ENCODE measurements at regions not wholly inside any gene's neighbourhood (a gene's known extent, or its start where the extent isn't known, plus 50 kb on each side); places are given as distances from the start of the nearest gene placed in this dataset.

DNA sequence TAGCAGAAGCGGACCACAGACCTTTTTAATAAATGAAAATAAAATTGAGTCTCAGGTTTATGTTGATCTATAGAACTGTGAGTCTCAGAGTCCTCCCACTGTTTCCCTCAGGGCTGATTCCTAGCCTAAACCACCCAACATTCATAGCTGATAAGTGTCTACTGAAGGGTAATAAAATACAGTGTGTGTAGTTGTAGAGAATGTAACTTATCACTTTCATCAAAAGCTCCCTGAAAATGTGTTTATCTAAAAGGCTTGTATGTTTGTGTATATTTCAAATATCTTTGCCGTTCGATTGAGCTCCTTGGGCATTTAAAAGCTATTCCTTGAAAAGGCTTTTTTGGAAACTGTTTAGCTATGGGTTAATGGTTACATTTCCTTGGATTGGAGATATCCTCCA is 740.3 kb upstream of the SOX9 start:
- no TSS peak for BruUV-seq (replicated peaks)
- intact Hi-C loops (cut with micrococcal nuclease): no loop called here
- Mint-ChIP-seq H3K27ac (ENCODE audit: low read depth, unreplicated experiment) (no peak overlapping the region), H3K4me3 (ENCODE audit: unreplicated experiment) (no peak overlapping the region), H3K27me3 (ENCODE audit: insufficient read depth, unreplicated experiment) (no peaks in the 10 kb centered on the region), H3K36me3 (ENCODE audit: insufficient read depth, unreplicated experiment) (no peaks in the 10 kb centered on the region), H3K4me1 (ENCODE audit: insufficient read depth, unreplicated experiment) (no peaks in the 10 kb centered on the region), H3K9me3 (ENCODE audit: unreplicated experiment) (no peaks in the 10 kb centered on the region)
- DNase-seq (ENCODE audit: unreplicated experiment): no peak
- ChIA-PET CTCF (interaction anchor here (0.6 to 0.7 kb wide), 3 partner anchors 141 to 898 kb away, joined by 3 to 4 read pairs (median 3); no protein-coding TSS in a partner anchor), POLR2A (interaction anchor here (1.5 kb wide), 1 partner anchor 10 kb away, joined by 4 read pairs; no protein-coding TSS in a partner anchor)
- TF ChIP-seq, protein P1, sequence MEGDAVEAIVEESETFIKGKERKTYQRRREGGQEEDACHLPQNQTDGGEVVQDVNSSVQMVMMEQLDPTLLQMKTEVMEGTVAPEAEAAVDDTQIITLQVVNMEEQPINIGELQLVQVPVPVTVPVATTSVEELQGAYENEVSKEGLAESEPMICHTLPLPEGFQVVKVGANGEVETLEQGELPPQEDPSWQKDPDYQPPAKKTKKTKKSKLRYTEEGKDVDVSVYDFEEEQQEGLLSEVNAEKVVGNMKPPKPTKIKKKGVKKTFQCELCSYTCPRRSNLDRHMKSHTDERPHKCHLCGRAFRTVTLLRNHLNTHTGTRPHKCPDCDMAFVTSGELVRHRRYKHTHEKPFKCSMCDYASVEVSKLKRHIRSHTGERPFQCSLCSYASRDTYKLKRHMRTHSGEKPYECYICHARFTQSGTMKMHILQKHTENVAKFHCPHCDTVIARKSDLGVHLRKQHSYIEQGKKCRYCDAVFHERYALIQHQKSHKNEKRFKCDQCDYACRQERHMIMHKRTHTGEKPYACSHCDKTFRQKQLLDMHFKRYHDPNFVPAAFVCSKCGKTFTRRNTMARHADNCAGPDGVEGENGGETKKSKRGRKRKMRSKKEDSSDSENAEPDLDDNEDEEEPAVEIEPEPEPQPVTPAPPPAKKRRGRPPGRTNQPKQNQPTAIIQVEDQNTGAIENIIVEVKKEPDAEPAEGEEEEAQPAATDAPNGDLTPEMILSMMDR (IDR thresholded peaks at IDR 0.05; ENCODE audit: unreplicated experiment): no peak

DNA sequence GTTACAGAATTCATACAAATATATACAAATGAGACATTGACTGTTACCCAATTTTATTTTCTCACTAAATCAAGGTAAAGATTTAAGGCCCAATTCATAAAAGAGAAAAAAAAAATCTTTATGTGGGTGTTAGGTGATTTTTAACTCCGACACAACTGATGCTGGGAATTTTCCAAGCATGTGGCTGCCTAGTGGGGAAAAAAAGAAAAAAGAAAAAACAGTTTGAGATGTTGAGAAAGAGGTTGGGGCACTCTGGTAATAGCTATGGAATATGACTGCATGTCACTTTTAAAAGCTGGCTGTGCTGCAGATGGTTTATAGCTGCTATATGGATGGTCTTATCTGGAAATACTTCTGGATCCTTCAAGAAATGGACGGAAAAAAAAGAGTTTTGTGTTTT is 739.9 kb upstream of the SOX9 start:
- BruUV-seq (replicated peaks): no TSS peak
- Mint-ChIP-seq H3K36me3 (ENCODE audit: insufficient read depth, unreplicated experiment) (no peaks in the 10 kb centered on the region), H3K4me3 (ENCODE audit: unreplicated experiment) (no peak overlapping the region), H3K27me3 (ENCODE audit: insufficient read depth, unreplicated experiment) (no peaks in the 10 kb centered on the region), H3K27ac (ENCODE audit: low read depth, unreplicated experiment) (no peak overlapping the region), H3K9me3 (ENCODE audit: unreplicated experiment) (no peaks in the 10 kb centered on the region), H3K4me1 (ENCODE audit: insufficient read depth, unreplicated experiment) (no peaks in the 10 kb centered on the region)
- TF ChIP-seq, protein P1 (IDR thresholded peaks at IDR 0.05; ENCODE audit: unreplicated experiment): no peak
- ChIA-PET CTCF (interaction anchor here (0.6 to 0.7 kb wide), 3 partner anchors 142 to 898 kb away, joined by 3 to 4 read pairs (median 3); no protein-coding TSS in a partner anchor), POLR2A (interaction anchor here (1.5 kb wide), 1 partner anchor 10 kb away, joined by 4 read pairs; no protein-coding TSS in a partner anchor)
- no peak for DNase-seq (ENCODE audit: unreplicated experiment)
- intact Hi-C loops (cut with micrococcal nuclease): no loop called here

DNA sequence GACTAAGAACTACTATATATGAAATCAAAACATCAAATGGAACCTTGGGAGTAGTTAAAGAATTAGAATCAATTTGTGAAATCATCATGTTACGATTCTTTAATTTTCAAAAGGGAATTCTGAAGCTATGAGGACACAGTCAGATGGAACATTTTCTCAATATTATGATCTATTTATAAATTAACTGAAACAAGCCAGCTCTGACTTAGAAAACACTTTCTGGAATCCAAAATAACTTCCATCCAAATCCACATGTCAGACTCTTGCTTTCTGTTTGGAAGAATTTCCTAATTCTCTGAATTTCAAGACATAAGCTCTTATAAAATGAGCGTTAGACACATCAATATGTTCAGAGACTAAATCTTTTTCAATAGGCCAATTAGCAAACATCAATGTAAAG is 737.7 kb upstream of the SOX9 start:
- BruUV-seq (replicated peaks): no TSS peak
- Mint-ChIP-seq H3K9me3 (ENCODE audit: unreplicated experiment) (no peaks in the 10 kb centered on the region), H3K27me3 (ENCODE audit: insufficient read depth, unreplicated experiment) (no peaks in the 10 kb centered on the region), H3K4me3 (ENCODE audit: unreplicated experiment) (no peak overlapping the region), H3K27ac (ENCODE audit: low read depth, unreplicated experiment) (no peak overlapping the region), H3K36me3 (ENCODE audit: insufficient read depth, unreplicated experiment) (no peaks in the 10 kb centered on the region), H3K4me1 (ENCODE audit: insufficient read depth, unreplicated experiment) (no peaks in the 10 kb centered on the region)
- intact Hi-C loops (cut with micrococcal nuclease): no loop called here
- TF ChIP-seq, protein P1 (IDR thresholded peaks at IDR 0.05; ENCODE audit: unreplicated experiment): no peak
- POLR2A ChIA-PET: interaction anchor here (1.0 kb wide), 1 partner anchor 14 kb away, joined by 3 read pairs; no protein-coding TSS in a partner anchor
- CTCF ChIA-PET: no interaction called here
- DNase-seq (ENCODE audit: unreplicated experiment): no peak

DNA sequence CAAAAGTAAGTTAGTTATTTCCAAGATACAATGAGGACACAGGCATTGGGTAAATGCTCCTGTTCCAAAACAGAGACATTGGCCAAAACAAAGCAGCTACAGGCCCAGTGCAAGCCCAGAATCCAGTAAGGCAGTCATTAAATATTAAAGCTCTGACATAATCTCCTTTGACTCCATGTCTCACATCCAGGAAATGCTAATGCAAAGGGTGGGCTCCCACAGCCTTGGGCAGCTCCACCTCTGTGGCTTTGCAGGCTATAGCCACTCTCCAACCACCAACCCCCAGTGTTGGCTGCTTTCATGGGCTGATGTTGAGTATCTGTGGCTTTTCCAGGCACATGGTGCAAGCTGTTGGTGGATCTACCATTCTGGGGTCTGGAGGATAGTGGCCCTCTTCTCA is 733.4 kb upstream of the SOX9 start:
- Mint-ChIP-seq H3K4me1 (ENCODE audit: insufficient read depth, unreplicated experiment) (peaks cover under 1% of the 10 kb centered on the region), H3K4me3 (ENCODE audit: unreplicated experiment) (no peak overlapping the region), H3K27ac (ENCODE audit: low read depth, unreplicated experiment) (no peak overlapping the region), H3K27me3 (ENCODE audit: insufficient read depth, unreplicated experiment) (no peaks in the 10 kb centered on the region), H3K9me3 (ENCODE audit: unreplicated experiment) (peaks cover 5% of the 10 kb centered on the region), H3K36me3 (ENCODE audit: insufficient read depth, unreplicated experiment) (no peaks in the 10 kb centered on the region)
- ChIA-PET POLR2A (no interaction called here), CTCF (no interaction called here)
- no TSS peak for BruUV-seq (replicated peaks)
- intact Hi-C loops (cut with micrococcal nuclease): no loop called here
- DNase-seq (ENCODE audit: unreplicated experiment): no peak
- TF ChIP-seq, protein P1 (IDR thresholded peaks at IDR 0.05; ENCODE audit: unreplicated experiment): no peak

Measured in MCF 10A (cell line).